ENCODE measurements at regions not wholly inside any gene's neighbourhood (a gene's known extent, or its start where the extent isn't known, plus 50 kb on each side); places are given as distances from the start of the nearest gene placed in this dataset.

- no peak overlapping the region for H3K27ac ChIP-seq
- H3K9ac ChIP-seq: no peak overlapping the region
- H4K20me1 ChIP-seq: no peaks in the 10 kb centered on the region
- TF ChIP-seq Cebpa-rat (IDR thresholded peaks at IDR 0.05): no peak
- H3K4me1 ChIP-seq: peaks cover 0 to 12% (median 9%) of the 10 kb centered on the region in 10 experiments; a peak in 14 of 20 replicates
- no peaks in the 10 kb centered on the region for H3K36me3 ChIP-seq
- H3K27me3 ChIP-seq: no peaks in the 10 kb centered on the region
- H3K9me3 ChIP-seq (replicated peaks in 1 of 11): no peaks in the 10 kb centered on the region
- H3K4me3 ChIP-seq: no peak overlapping the region
- no peak overlapping the region for H3K4me2 ChIP-seq
Measured at GRCh38 chr2:239558661-239559060, 157.8 kb upstream of the HDAC4 start.

GRCh38 chr2:239557516-239557915 lies 156.7 kb upstream of the HDAC4 start:
- no peaks in the 10 kb centered on the region for H4K20me1 ChIP-seq
- peaks cover 0 to 17% (median 11%) of the 10 kb centered on the region in 10 experiments; a peak in 14 of 20 replicates for H3K4me1 ChIP-seq
- H3K27ac ChIP-seq: no peak overlapping the region
- no peaks in the 10 kb centered on the region for H3K36me3 ChIP-seq
- no peak for TF ChIP-seq Cebpa-rat (IDR thresholded peaks at IDR 0.05)
- no peak overlapping the region for H3K9ac ChIP-seq
- H3K4me3 ChIP-seq: no peak overlapping the region
- no peaks in the 10 kb centered on the region for H3K27me3 ChIP-seq
- H3K4me2 ChIP-seq: no peak overlapping the region
- no peaks in the 10 kb centered on the region for H3K9me3 ChIP-seq (replicated peaks in 1 of 11)

GRCh38 chr2:239555571-239555905 lies 154.7 kb upstream of the HDAC4 start:
- no peaks in the 10 kb centered on the region for H3K27me3 ChIP-seq
- TF ChIP-seq Cebpa-rat (IDR thresholded peaks at IDR 0.05): no peak
- peak overlapping the region in 6 of 11 experiments; percentile 21 to 68 (median 35); a peak in 9 of 22 replicates for H3K4me2 ChIP-seq
- H3K4me1 ChIP-seq: peaks cover 0 to 21% (median 11%) of the 10 kb centered on the region in 10 experiments; a peak in 14 of 20 replicates
- no peaks in the 10 kb centered on the region for H3K36me3 ChIP-seq
- H3K27ac ChIP-seq: no peak overlapping the region
- H3K4me3 ChIP-seq: no peak overlapping the region
- no peak overlapping the region for H3K9ac ChIP-seq
- H3K9me3 ChIP-seq (replicated peaks in 1 of 11): no peaks in the 10 kb centered on the region
- no peaks in the 10 kb centered on the region for H4K20me1 ChIP-seq

- no peak overlapping the region for H3K27ac ChIP-seq
- H4K20me1 ChIP-seq: no peaks in the 10 kb centered on the region
- H3K36me3 ChIP-seq: no peaks in the 10 kb centered on the region
- TF ChIP-seq Cebpa-rat (IDR thresholded peaks at IDR 0.05): no peak
- H3K9me3 ChIP-seq (replicated peaks in 1 of 11): no peaks in the 10 kb centered on the region
- H3K9ac ChIP-seq: no peak overlapping the region
- H3K27me3 ChIP-seq: no peaks in the 10 kb centered on the region
- peak overlapping the region in 9 of 11 experiments; percentile 13 to 68 (median 36); a peak in 16 of 22 replicates for H3K4me2 ChIP-seq
- H3K4me1 ChIP-seq: peaks cover 0 to 26% (median 15%) of the 10 kb centered on the region in 10 experiments; a peak in 15 of 20 replicates
- H3K4me3 ChIP-seq: no peak overlapping the region
Measured at GRCh38 chr2:239554766-239555570, 154.1 kb upstream of the HDAC4 start.

- Histone ChIP-seq H3K4me1 (peaks cover 0 to 41% (median 29%) of the 10 kb centered on the region in 10 experiments; a peak in 17 of 20 replicates), H3K9ac (no peak overlapping the region), H3K27ac (no peak overlapping the region), H3K4me2 (peak overlapping the region in 3 of 11 experiments; percentile 9 to 17 (median 13); a peak in 2 of 22 replicates), H3K36me3 (no peaks in the 10 kb centered on the region), H4K20me1 (no peaks in the 10 kb centered on the region), H3K27me3 (no peaks in the 10 kb centered on the region), H3K9me3 (replicated peaks in 1 of 11) (no peaks in the 10 kb centered on the region), H3K4me3 (no peak overlapping the region)
- TF ChIP-seq Cebpa-rat (IDR thresholded peaks at IDR 0.05): no peak
Measured at GRCh38 chr2:239553376-239554000, 152.7 kb upstream of the HDAC4 start.

GRCh38 chr2:239552213-239552926 lies 151.6 kb upstream of the HDAC4 start:
- H3K9me3 ChIP-seq (replicated peaks in 1 of 11): no peaks in the 10 kb centered on the region
- no peak overlapping the region for H3K4me2 ChIP-seq
- peaks cover 0 to 45% (median 29%) of the 10 kb centered on the region in 10 experiments; a peak in 17 of 20 replicates for H3K4me1 ChIP-seq
- H3K9ac ChIP-seq: no peak overlapping the region
- no peak overlapping the region for H3K4me3 ChIP-seq
- TF ChIP-seq Cebpa-rat (IDR thresholded peaks at IDR 0.05): no peak
- no peaks in the 10 kb centered on the region for H3K36me3 ChIP-seq
- H3K27me3 ChIP-seq: no peaks in the 10 kb centered on the region
- H3K27ac ChIP-seq: no peak overlapping the region
- H4K20me1 ChIP-seq: no peaks in the 10 kb centered on the region

GRCh38 chr2:239551206-239551605 lies 150.4 kb upstream of the HDAC4 start:
- Histone ChIP-seq H3K9ac (no peak overlapping the region), H3K4me3 (no peak overlapping the region), H3K4me1 (peaks cover 0 to 56% (median 29%) of the 10 kb centered on the region in 10 experiments; a peak in 17 of 20 replicates), H3K9me3 (replicated peaks in 1 of 11) (0 out of 22 replicates have a peak, but pooled peaks cover 0 to 4% (median 0%) of the 10 kb centered on the region in 11 experiments), H3K27me3 (no peaks in the 10 kb centered on the region), H3K36me3 (no peaks in the 10 kb centered on the region), H3K27ac (no peak overlapping the region), H3K4me2 (0 out of 22 replicates have a peak overlapping the region, but pooled peaks of 1 of the 11 experiments have one; percentile 67), H4K20me1 (no peaks in the 10 kb centered on the region)
- no peak for TF ChIP-seq Cebpa-rat (IDR thresholded peaks at IDR 0.05)

- Histone ChIP-seq H3K9me3 (replicated peaks in 1 of 11) (peaks cover 0 to 11% (median 6%) of the 10 kb centered on the region in 11 experiments; a peak in 9 of 22 replicates), H3K36me3 (no peaks in the 10 kb centered on the region), H3K27me3 (no peaks in the 10 kb centered on the region), H3K9ac (no peak overlapping the region; a peak in 1 of 22 replicates), H4K20me1 (no peaks in the 10 kb centered on the region), H3K4me3 (no peak overlapping the region), H3K27ac (0 out of 22 replicates have a peak overlapping the region, but pooled peaks of 1 of the 11 experiments have one; percentile 6), H3K4me2 (peak overlapping the region in 7 of 11 experiments; percentile 52 to 68 (median 59); a peak in 11 of 22 replicates), H3K4me1 (peaks cover 4 to 64% (median 34%) of the 10 kb centered on the region in 10 experiments)
- no peak for TF ChIP-seq Cebpa-rat (IDR thresholded peaks at IDR 0.05)
Measured at GRCh38 chr2:239550357-239550756, 149.5 kb upstream of the HDAC4 start.
